HG03108 (cell line): ENCODE measurements at regions not wholly inside any gene's neighbourhood (a gene's known extent, or its start where the extent isn't known, plus 50 kb on each side); places are given as distances from the start of the nearest gene placed in this dataset.

Experiments
- ATAC-seq: cut with Tn5 transposase; IDR thresholded peaks from one replicate; pipeline ENCODE4 v1.9.1; 2021; ENCODE audit warnings: moderate library complexity; ENCODE audit not compliant: unreplicated experiment

DNA sequence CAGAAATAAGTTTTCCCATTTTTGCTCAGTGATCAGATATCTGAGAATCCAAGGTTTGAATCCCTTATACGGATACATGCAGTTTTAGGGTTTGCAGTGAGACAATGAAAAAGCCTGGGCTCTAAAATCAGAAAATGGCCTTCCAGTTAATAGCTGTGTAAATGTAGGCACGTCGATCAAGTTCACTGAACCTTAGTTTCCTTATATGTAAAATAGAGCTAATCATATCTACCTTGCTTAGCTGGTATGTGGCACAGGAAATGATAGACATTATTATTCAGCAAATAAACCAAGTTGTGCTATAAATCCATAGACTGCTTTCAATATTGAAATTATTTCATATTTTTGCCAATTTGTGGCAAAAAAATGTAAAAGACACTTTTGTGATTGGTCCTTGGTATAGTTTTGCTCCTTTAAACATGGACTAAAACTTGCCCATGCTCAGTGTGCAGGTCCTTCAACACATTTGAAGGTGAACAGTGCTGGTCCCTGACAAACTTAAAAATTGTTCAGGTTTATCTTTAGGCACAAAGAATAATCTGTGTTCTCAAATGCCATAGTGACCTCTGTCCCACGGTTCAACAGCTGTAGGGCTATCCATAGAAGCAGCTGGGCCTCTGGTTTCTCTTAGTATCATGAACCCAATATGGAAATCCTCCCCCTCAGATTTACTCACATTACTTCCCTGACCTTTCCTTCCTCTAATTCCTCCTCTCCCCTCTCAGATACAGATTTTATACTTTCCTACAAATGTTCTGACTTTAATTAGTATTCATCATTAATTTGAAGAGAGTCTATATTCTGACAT, 51.0 kb downstream of the CCDC54 start:
- no peak for ATAC-seq

DNA sequence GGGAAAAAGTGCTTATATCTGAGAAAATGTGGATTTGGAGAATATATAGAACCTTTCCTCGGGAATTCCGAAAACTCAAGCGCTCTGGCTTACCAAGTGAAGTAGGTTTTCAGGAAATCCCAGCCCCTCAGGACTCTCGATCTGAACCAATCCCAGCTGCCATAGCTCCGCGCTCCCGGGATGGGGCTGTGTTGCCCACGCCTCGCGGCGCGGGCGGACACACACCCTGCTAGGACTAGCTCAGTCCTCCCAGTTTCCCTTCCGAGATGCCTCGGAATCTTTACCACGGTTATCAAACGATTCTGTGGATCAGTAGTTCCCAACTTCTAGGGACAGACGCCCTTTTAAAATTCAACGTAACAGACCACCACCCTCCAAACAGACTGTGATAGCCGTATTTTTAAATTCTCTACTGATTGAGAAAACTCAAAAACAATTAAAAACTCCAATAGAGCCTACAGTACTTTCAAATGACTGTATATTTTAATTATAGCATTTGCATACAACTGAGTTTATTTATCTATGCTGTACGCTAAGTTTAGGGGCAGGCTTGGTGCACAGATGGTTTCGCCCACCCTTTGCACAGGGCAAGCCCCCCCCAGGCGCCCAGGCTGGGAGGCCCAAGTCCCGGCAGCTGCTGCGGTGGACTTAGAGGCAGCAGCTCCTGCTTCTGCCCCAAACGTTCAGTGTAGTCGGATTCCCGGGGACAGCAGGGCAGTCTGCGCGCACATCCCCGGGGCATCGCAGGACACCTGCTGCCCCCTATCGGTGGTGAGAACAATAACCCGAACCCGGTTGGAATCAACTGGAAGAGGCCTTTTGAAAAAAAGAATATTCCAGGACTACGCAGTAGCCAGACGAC, 52.3 kb downstream of the CCDC54 start:
- peak; percentile 53 for ATAC-seq

DNA sequence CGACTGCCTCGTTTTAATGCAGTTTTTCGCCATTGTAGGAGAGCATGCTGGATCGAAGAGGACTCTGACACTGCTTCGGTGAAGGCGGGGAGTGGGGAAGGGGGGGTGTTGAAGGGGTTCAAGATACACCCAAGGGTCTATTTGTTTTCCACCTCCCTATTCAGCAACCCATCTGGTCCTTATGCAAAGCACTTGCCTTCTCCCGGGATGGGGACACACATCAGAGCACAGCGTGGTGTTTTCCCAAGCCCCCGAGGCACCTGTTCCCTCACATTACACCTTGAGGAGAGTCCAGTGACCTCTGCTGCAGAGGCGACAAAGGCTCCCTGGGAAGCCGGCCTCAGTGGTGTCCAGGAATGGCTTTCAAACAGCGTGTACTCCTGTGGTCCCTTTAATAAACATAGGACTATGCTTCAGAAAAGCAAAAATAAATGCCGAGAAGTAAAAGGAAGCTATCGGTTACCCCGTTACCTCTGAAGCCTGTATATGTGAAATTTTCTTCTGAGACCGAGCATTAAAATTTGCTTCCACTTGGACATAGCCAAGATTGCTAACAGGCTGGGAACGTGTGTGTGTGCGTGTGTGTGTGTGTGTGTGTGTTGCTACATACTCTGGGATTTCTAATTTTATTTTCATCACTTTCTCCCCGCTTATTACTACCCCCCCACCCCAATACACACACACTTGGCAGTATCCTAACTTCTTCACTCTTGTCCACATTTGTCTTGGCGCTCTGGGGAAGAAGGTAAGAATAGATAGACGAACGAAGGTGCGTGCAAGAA, 53.2 kb downstream of the CCDC54 start:
- no peak for ATAC-seq

DNA sequence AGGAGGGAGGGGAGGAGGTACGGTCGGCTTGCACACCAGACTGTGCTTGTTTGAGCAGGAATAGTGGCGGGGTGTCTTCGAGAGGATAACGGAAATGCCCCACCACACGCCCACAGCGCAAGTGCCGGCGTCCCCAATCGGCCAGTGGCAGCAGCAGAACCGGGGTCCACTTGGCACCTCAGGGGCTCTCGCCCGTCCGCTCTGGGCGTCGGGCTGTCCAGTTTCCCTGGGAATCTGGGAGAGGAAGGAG, 53.7 kb downstream of the CCDC54 start:
- ATAC-seq = peak; percentile 11

DNA sequence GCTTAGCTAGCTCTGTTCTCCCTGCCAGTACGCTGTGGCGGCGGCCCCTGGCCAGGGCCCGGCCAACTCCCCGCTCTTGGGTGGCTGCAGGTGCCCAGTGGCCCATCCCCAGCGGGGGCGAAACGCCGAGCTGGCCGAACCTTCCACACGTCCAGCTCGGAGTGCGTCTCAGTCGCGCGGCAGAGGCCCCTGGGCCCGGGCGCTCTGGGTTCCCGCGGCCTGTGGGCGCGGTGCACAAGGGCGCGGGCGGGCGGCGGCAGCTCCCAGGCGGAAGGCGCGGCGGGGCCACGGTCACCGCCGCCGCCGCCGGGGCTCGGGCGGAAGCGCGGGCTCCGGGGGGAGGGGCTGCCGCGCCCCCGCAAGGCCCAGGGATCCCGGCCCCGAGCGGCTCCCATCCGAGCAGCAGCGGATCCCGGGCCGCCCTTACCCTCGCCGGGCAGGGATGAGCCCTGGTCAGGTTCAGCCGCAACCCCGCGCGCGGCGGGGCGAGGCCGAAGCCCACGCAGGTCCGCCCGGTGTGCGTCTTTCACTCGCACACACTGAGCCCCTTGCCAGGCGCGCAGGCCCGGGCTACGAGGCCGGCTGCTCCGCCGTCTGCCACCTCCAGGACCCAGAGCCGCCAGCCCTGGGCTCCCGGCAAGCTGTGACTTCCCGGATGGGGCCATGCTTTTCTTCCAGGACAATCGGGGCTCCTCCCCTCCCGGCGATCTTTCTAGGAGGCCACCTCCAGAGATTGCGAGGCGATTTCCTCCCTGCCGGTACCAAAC, 54.2 kb downstream of the CCDC54 start:
- ATAC-seq = peak; percentile 72

DNA sequence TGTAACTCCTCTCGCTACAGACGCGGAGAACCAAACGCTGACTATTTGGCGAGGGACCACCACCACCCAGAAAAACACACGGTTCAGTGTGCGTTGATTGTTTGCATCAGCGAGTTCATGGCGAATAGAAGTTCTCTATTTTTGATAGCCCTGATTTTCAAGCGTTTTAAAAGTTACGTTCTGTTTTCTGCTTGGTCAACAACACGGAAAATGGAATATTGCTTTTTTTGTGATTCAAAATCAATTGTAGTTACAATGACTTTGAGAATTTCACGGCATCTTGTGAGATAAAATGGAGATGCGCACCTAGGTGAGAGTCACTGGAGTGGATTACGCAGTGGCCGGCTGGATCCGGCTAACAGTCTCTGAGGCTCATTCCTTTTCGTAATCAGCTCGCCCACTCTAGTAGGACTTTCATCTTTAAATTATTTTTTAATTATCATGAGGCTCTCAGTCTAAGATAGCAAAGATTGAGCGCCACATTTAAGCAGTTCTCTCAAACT, 54.8 kb downstream of the CCDC54 start:
- ATAC-seq = no peak

DNA sequence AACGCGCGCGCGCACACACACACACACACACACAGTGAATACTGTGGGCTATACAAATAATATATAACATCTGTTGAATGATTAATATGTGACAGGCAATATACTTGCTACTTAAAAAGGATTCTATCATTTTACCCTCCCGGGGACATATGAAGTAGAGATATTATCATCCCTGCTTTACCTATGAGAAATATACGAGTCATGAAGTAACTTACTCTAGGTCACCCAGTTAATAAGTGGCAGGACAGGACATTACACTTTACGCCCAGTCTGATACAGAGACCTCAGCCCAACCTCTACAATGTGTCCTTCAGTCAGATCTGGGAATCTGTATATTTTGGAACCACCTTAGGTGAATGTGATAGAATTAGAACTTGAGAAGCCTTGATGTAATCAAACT, 55.4 kb downstream of the CCDC54 start:
- ATAC-seq = no peak

DNA sequence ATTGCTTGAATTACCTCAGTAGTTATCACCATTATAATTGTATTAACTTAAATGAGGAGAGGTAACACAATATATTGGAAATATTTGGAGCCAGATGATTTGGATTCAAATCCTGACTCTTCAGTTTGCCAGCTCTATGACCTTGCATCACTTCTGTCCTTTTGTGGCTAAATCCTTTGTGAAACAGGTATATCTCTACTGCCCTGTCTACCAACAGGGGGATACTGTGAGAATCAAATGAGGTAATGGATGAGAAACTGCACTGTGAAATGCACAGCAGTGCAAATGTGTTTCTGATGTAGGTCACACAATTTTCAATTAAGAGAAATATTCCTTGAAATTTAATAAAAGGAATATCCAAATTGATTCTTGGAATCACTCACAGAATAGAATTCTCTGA, 58.8 kb downstream of the CCDC54 start:
- no peak for ATAC-seq

DNA sequence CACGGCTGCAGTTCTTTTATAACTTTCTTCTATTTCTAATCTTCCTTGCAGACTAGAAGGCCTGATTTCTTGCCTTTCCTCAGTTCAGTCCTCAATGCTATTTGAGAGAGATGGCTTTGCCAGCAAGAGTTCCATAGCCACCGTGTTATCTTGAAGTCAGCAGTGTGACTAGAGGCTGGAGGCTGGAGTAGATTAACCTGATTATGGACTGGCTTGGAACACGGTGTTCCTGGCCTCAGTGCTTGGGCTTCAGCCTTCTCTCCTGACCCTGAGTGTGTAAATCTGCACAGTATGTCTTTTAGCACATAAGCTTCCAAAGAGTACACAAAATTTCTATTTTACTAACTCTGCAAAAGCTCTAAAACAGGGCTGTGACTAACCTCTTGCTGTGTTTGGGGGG, 61.4 kb downstream of the CCDC54 start:
- ATAC-seq = no peak

DNA sequence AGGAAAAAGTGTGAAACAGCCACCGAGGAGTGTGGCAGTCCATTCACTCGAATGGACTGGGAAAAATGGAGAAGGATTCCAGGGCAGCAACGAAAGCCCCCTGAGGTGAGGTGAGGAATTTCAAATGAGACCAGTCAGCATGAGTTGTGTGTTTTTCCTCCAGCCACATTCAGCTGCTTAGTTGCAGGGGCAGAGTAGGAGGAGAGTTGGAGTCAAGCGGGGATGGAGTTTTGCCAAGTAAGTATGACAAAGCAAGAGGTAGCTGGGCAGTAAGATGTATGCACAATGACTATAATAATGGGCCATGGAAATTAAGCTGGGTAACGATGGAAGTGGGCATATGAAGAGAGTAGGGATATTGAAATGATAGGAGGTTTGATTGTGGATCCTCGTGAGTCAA, 64.4 kb downstream of the CCDC54 start:
- no peak for ATAC-seq

DNA sequence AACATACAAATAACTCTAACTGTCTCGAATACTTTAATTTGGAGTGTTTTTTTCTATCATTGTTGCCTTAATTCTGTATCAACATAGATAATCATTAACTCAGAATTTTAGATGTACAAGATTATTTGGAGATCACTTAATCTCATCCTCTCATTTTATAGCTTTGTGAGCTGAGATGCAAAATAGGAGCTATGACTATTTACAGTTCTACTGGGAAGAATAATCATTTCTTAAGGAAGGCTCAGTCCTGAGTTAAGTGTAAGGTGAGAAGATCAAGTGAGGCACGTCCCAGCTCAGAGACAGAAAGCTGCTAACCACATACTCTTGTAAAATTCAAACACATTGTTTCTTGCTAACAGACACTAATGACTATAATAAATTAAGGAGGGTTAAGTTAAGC, 66.2 kb downstream of the CCDC54 start:
- ATAC-seq = no peak

DNA sequence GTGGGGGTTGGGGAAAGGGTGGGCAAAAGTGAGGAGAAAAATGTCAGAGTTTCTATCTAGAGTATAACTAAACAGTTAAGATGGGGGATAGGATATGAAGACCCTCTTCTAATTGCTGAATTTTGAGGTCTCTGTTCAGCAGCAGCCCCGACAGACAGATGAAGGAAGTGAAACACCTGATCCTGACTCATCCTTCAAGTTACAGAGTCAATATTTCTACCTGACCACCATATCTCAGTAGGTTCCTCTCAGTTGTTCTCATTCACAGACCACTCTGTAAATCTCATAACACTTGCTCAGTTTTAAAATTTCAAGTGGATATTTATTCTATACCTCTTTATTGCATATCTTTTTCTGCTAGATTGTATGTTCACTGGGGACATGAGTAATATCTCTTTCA, 69.5 kb downstream of the CCDC54 start:
- ATAC-seq = no peak

DNA sequence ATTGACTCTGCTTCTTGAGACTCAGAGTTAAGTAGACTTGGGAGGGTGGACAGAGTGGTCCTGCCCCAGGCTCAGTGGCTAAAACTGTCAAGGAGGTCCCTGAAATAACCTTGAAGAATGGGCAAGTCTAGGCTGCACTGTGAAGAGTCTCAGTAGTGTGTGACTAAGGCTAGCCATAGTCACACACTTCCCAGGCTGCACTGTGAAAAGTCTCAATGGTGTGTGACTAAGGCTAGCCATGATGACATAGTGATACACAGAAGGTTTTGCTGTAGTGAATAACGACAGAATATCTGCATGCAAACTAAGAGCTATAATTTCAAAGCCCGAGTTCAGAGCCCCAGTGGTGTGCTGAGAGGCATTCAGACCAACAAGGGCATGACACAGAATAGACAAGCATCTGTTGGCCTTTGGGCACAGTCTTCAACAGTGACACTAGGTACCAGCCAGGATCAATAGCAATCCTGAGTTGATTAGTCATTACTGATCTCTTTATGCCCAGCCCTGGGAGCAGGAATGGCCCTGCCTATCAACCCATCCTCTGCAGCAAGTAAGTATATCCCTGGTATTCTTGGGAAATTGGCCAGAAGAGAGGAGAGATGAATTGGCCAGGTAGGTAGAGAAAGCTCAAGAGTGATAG, 72.4 kb upstream of the BBX start:
- no peak for ATAC-seq

DNA sequence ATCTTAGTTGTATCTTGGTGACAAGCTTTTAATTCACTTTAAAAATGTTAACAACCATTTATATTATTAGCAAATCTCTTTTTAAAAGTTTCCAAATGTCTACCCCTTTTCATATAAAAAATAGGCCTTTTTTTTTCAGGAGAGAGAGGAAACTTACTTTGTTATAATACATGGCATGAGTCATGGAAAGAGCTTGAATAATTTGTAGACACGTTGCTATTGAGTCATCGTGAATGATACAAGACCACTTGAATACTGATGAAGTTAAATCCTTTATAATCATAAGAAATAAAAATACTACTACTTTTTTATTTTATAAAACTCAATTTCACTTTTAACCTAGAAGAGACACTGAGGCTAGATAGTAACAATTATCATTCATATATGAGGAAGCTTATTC, 70.3 kb upstream of the BBX start:
- ATAC-seq = no peak

DNA sequence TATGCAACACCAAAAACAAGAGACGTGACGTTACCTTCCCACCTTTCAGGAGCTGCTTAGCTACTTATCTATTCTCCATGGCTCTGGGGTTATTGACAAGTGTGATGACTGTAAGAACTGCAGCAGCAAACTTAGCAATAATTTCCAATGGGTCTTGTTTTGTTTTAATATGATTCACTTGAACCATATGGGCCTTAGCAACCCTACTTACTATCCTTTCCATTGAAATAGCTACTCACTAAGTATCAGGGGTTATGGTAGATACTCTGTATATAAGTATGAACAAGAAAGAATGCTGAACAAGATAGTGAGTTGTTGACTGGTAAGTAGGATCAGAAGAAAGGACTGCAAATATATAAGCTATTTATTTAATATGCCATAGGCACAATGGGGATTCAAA, 69.3 kb upstream of the BBX start:
- ATAC-seq = no peak

DNA sequence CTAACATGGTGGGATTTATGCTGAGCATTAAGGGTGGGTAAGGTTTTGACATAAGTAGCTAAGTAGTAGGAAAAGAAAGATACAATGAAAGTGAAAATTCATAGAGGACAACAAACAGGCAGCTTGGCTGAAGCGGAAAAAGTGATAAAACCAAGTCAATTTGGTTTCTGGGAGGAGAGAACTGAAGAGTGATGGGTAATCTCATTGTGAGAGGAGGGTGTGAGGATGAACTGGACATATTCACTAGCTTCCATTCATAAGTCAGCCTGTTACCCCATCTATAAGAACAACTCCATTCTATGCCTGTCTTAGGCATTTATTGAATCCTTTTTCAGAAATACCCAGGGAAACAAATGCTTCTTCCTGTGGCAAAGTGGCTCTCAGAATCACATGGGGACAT, 67.1 kb upstream of the BBX start:
- no peak for ATAC-seq

DNA sequence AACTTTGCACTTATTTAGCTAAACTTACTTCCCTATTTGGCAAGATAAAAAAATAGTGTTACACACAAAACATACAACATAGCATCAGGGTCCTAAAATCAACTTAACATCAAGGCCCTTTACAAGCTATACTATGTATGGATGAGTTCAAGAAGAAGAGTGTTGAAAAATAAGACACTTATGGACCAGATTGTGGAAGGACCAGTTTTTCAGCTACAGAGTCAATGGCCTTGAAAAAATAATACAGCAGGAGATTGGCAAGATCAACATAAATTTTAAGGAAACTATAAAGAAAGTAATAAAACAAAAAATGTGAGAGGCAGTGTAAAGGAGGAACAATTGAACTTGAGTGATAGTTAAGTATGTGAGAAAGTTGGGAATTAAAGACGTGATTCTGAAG, 66.3 kb upstream of the BBX start:
- ATAC-seq = no peak

DNA sequence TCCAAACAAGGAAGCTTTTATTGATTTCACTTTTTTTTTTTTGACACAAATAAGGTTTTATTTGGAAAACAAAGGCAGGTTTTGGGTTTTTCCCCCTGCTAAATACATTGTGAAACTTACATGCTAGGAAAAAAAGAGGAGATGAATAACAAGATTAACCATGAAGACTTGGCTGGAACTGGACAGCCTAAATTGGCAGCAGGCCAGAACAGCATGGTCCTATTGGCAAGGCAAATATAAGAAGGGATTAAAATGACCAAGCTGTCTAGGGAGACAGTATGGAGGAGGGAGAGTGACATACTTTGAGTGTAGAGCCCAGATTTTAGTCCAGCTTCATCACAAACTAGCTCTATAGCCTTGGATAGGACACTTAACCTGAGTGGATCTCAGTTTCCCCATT, 63.9 kb upstream of the BBX start:
- no peak for ATAC-seq

DNA sequence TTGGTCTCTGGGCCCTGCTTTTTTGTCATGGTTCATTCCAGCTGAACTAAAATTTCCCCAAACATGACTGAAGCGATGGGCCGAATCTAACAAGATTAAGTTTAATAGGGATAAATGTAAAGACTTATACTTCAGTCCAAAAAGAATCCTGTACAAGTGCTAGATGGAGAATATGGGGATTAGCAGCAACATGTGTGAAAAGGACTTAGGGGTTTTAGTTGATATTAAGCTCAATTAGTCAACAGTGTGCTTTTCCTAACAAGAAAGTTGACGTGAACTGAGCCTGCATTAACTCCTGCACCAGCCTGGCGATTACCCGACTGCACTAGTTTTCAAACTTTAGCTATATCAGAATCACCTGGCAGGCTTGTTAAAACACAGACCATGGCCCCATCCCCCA, 61.0 kb upstream of the BBX start:
- ATAC-seq = no peak

DNA sequence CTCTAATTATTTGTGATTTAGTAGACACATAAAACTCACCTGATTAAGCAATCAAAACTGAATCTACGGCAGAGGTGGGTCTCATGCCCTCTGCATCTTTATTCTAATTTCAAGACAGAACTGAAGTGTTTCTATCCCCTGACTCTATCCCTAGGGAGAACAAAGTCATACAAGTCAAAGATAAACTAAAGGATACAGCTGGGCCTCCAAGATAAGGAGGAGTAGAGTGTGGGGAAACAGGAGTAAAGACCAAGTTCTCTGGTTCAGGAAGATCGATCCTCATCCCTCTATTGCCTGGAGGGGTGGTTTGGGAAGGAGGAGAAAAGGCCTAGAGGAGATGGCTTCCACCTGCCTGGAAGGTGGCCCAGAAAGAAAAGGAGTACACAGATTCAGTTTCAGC, 58.7 kb upstream of the BBX start:
- ATAC-seq = no peak
